Loucy (cell line): ENCODE measurements at regions not wholly inside any gene's neighbourhood (a gene's known extent, or its start where the extent isn't known, plus 50 kb on each side); places are given as distances from the start of the nearest gene placed in this dataset.

Experiments used
- EZH2phosphoT487 ChIP-seq: fragments of 200-600 bp; IDR thresholded peaks from 2 replicates; pipeline ENCODE4 v1.6.1; 2018; ENCODE audit warnings: antibody characterized with exemption, mild to moderate bottlenecking, moderate library complexity, borderline replicate concordance
- TF ChIP-seq, protein P1 (sequence below): fragments of 200-600 bp; sonication (generic); conservative IDR thresholded peaks from 2 replicates; pipeline ENCODE4 v1.5.1; 2014; ENCODE audit warnings: mild to moderate bottlenecking, antibody characterized with exemption, low read length

DNA sequence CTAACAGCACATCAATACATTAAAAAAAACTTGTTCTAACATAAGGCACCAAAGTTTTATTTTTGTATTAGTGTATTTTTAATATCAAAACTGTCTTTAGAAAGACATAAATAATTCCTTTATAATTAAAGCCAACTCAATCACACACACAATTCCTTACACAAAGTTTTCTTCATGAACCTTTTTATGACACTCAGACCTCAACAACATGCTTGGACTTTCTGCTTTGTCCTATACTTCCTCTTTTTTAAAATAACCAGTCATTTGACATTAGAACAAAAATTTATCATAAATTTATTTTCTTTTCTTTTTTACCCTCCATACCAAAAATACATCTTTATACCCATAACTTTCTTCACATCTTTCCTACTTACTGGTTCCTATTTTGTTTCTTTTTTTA lies 292.0 kb upstream of the ARID1B start:
- TF ChIP-seq, protein P1, sequence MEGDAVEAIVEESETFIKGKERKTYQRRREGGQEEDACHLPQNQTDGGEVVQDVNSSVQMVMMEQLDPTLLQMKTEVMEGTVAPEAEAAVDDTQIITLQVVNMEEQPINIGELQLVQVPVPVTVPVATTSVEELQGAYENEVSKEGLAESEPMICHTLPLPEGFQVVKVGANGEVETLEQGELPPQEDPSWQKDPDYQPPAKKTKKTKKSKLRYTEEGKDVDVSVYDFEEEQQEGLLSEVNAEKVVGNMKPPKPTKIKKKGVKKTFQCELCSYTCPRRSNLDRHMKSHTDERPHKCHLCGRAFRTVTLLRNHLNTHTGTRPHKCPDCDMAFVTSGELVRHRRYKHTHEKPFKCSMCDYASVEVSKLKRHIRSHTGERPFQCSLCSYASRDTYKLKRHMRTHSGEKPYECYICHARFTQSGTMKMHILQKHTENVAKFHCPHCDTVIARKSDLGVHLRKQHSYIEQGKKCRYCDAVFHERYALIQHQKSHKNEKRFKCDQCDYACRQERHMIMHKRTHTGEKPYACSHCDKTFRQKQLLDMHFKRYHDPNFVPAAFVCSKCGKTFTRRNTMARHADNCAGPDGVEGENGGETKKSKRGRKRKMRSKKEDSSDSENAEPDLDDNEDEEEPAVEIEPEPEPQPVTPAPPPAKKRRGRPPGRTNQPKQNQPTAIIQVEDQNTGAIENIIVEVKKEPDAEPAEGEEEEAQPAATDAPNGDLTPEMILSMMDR: no peak
- TF ChIP-seq EZH2phosphoT487: no peak
